OCI-LY7 (cell line): ENCODE measurements at regions not wholly inside any gene's neighbourhood (a gene's known extent, or its start where the extent isn't known, plus 50 kb on each side); places are given as distances from the start of the nearest gene placed in this dataset.
"Not testable (repeated sequence)": the region's sequence is repeated elsewhere in the genome, so short reads cannot be mapped to it uniquely, and the experiment has no call there.

ENCODE experiments used
- BruUV-seq: library from RNA; stranded (reverse); fragments of 400-500 nt; replicated peaks from 2 replicates; lab custom pipeline; 2021; lab: Mats Ljungman, UMichigan
- CTCF ChIA-PET: fragments of 300-600 bp; sonication (Branson Sonifier 250); formaldehyde crosslinking; loops from one replicate; lab custom pipeline; 2022; ENCODE audit warnings: antibody characterized with exemption; ENCODE audit not compliant: unreplicated experiment; lab: Charles Lee
- POLR2A ChIA-PET: fragments of 300-600 bp; sonication (Branson Sonifier 250); formaldehyde crosslinking; loops from one replicate; lab custom pipeline; 2022; ENCODE audit warnings: antibody characterized with exemption; lab: Charles Lee
- DNase-seq: peaks from one replicate; pipeline ENCODE4 v3.0.0-alpha.2; 2015; ENCODE audit warnings: low spot score
- H2AFZ ChIP-seq: fragments of 200-600 bp; sonication (generic), shearing (Covaris generic); 2 replicates; pipeline ENCODE4 v1.6.1; 2014; ENCODE audit warnings: mild to moderate bottlenecking, antibody characterized with exemption, low read length, moderate library complexity
- H3K27ac ChIP-seq: fragments of 200-600 bp; sonication (generic); 2 replicates; pipeline ENCODE4 v1.5.1; 2014; ENCODE audit warnings: mixed run types, low read depth, mild to moderate bottlenecking, moderate library complexity, low read length, inconsistent platforms; ENCODE audit not compliant: poor library complexity, severe bottlenecking
- H3K36me3 ChIP-seq: fragments of 200-600 bp; sonication (generic); 2 replicates; pipeline ENCODE4 v1.6.1; 2014; ENCODE audit warnings: mild to moderate bottlenecking, antibody characterized with exemption, low read length, moderate library complexity, mixed read lengths; ENCODE audit not compliant: insufficient read depth
- H3K4me1 ChIP-seq: fragments of 200-600 bp; sonication (generic); 2 replicates; pipeline ENCODE4 v1.5.1; 2014; ENCODE audit warnings: mild to moderate bottlenecking, low read length; ENCODE audit not compliant: insufficient read depth, poor library complexity, severe bottlenecking
- H3K4me2 ChIP-seq: fragments of 200-600 bp; sonication (generic); 2 replicates; pipeline ENCODE4 v1.6.1; 2014; ENCODE audit warnings: mild to moderate bottlenecking, low read length
- H3K4me3 ChIP-seq: fragments of 200-600 bp; sonication (generic); 2 replicates; pipeline ENCODE4 v1.5.1; 2014; ENCODE audit warnings: mild to moderate bottlenecking, low read depth, low read length; ENCODE audit not compliant: poor library complexity, severe bottlenecking
- H3K79me2 ChIP-seq: fragments of 200-600 bp; sonication (generic); 2 replicates; pipeline ENCODE4 v1.6.1; 2016; ENCODE audit warnings: low read depth, mild to moderate bottlenecking, low read length, moderate library complexity, mixed read lengths; ENCODE audit not compliant: insufficient read depth
- H3K9me2 ChIP-seq: fragments of 200-600 bp; sonication (generic); 2 replicates; pipeline ENCODE4 v1.6.1; 2016; ENCODE audit warnings: mild to moderate bottlenecking, low read length, mixed read lengths; ENCODE audit not compliant: insufficient read depth
- H3K9me3 ChIP-seq: fragments of 200-600 bp; sonication (generic); 2 replicates; pipeline ENCODE4 v1.6.1; 2014; ENCODE audit warnings: mild to moderate bottlenecking, mixed run types, low read length, mixed read lengths
- H4K20me1 ChIP-seq: fragments of 200-600 bp; sonication (generic); 2 replicates; pipeline ENCODE4 v1.6.1; 2014; ENCODE audit warnings: mild to moderate bottlenecking, antibody characterized with exemption, low read length, moderate library complexity, mixed read lengths; ENCODE audit not compliant: insufficient read depth
- CTCF ChIP-seq: fragments of 200-600 bp; sonication (generic); conservative IDR thresholded peaks from 2 replicates; pipeline ENCODE4 v1.5.1; 2014; ENCODE audit warnings: mild to moderate bottlenecking, antibody characterized with exemption, low read length, moderate library complexity, mixed read lengths
- EZH2phosphoT487 ChIP-seq: fragments of 200-600 bp; sonication (generic); IDR thresholded peaks from 2 replicates; pipeline ENCODE4 v1.6.1; 2018; ENCODE audit warnings: low read depth, borderline replicate concordance, mild to moderate bottlenecking, mixed run types, antibody characterized with exemption, low read length, moderate library complexity, mixed read lengths
- intact Hi-C: fragments of 100-400 bp; cut with micrococcal nuclease; formaldehyde crosslinking; loops from one replicate; pipeline ENCODE4 v1.10.0; 2022; ENCODE audit not compliant: unreplicated experiment

GRCh38 chr10:35268791-35269257 lies 67.5 kb upstream of the CCNY start:
- H3K9me3 ChIP-seq: no peaks in the 10 kb centered on the region
- H3K36me3 ChIP-seq: no peaks in the 10 kb centered on the region
- H3K79me2 ChIP-seq: no peaks in the 10 kb centered on the region
- ChIA-PET POLR2A (no interaction called here), CTCF (no interaction called here)
- no peak overlapping the region for H3K27ac ChIP-seq
- no peaks in the 10 kb centered on the region for H4K20me1 ChIP-seq
- no TSS peak for BruUV-seq
- H3K4me2 ChIP-seq: no peak overlapping the region
- TF ChIP-seq EZH2phosphoT487 (no peak), CTCF (no peak)
- intact Hi-C loops: no loop called here
- H2AFZ ChIP-seq: no peak overlapping the region
- no peak for DNase-seq
- no peaks in the 10 kb centered on the region for H3K9me2 ChIP-seq
- no peak overlapping the region for H3K4me3 ChIP-seq
- no peaks in the 10 kb centered on the region for H3K4me1 ChIP-seq

- Histone ChIP-seq H3K36me3 (no peaks in the 10 kb centered on the region), H3K79me2 (no peaks in the 10 kb centered on the region), H3K9me2 (no peaks in the 10 kb centered on the region), H3K4me2 (no peak overlapping the region), H3K9me3 (0 out of 2 replicates have a peak, but pooled peaks cover 4% of the 10 kb centered on the region), H2AFZ (no peak overlapping the region), H3K27ac (no peak overlapping the region), H3K4me3 (no peak overlapping the region), H3K4me1 (no peaks in the 10 kb centered on the region), H4K20me1 (no peaks in the 10 kb centered on the region)
- no peak for TF ChIP-seq CTCF
- TF ChIP-seq EZH2phosphoT487: no peak
- no TSS peak for BruUV-seq
- ChIA-PET POLR2A (interaction anchor here (1.7 kb wide), 1 partner anchor 11 kb away, joined by 4 read pairs; no protein-coding TSS in a partner anchor), CTCF (no interaction called here)
- intact Hi-C loops: no loop called here
- no peak for DNase-seq
Observed at GRCh38 chr10:35270100-35270499, 66.2 kb upstream of the CCNY start.

GRCh38 chr10:35271086-35271858 lies 65.0 kb upstream of the CCNY start:
- H3K9me3 ChIP-seq: 0 out of 2 replicates have a peak, but pooled peaks cover 4% of the 10 kb centered on the region
- H3K4me3 ChIP-seq: no peak overlapping the region
- H3K79me2 ChIP-seq: no peaks in the 10 kb centered on the region
- H3K4me1 ChIP-seq: no peaks in the 10 kb centered on the region
- no peak overlapping the region for H3K4me2 ChIP-seq
- no peak overlapping the region for H2AFZ ChIP-seq
- no peak overlapping the region for H3K27ac ChIP-seq
- no peak for TF ChIP-seq CTCF
- TF ChIP-seq EZH2phosphoT487: no peak
- no peaks in the 10 kb centered on the region for H3K36me3 ChIP-seq
- intact Hi-C loops: no loop called here
- no peaks in the 10 kb centered on the region for H3K9me2 ChIP-seq
- H4K20me1 ChIP-seq: no peaks in the 10 kb centered on the region
- DNase-seq: no peak
- BruUV-seq: no TSS peak
- ChIA-PET CTCF (no interaction called here), POLR2A (interaction anchor here (1.7 kb wide), 1 partner anchor 12 kb away, joined by 4 read pairs; no protein-coding TSS in a partner anchor)

GRCh38 chr10:35271859-35272165 lies 64.5 kb upstream of the CCNY start:
- CTCF ChIA-PET, DNase-seq, H2AFZ ChIP-seq, H3K4me1 ChIP-seq, H3K27ac ChIP-seq, H3K36me3 ChIP-seq, BruUV-seq, H3K4me3 ChIP-seq, H3K4me2 ChIP-seq, H3K9me2 ChIP-seq, H3K9me3 ChIP-seq, H3K79me2 ChIP-seq, intact Hi-C loops, H4K20me1 ChIP-seq: not testable (repeated sequence)
- POLR2A ChIA-PET: interaction anchor here (0.6 to 1.7 kb wide), 2 partner anchors 13 to 517 kb away, joined by 3 to 4 read pairs; no protein-coding TSS in a partner anchor
